ENCODE measurements at regions not wholly inside any gene's neighbourhood (a gene's known extent, or its start where the extent isn't known, plus 50 kb on each side); places are given as distances from the start of the nearest gene placed in this dataset.

DNA sequence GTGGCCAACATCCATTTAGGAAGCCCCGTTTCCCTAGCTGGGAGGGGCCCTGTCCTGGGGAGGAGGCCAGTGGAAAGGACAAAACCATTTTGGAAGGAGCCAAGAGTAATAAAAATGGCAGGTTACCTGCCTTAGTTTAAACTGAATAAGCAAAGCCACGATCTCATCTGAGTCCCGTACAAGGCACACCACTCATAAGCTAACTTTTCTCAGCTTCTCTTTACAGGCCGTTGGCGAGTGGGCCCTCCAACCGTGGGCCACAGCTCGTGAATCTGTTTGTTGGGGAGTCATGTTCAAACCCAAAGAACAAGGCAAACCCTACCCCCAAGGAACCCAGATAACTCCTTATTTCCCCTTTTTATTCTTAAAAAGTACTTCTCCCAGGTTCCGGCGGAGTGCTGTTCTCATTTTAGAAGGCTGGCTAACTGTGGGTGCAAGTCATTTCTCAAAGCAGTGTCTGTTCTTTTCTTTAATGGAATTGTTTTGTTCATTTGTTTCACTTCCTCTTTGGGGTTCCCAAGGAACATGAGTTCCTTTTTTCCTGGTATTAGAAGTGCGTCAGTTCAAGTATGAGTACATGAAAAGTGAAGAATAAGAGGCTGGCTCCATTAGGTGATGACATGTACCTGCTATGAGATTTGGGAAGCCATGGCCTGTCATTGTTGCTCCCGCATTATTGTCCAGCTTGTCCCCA, 89.0 kb downstream of the PSMG1 start:
- intact Hi-C loops (cut with DNase I; ENCODE audit: low total_unique reads) = no loop called here
- H3K36me3 ChIP-seq = no peaks in the 10 kb centered on the region
- H3K4me1 ChIP-seq = no peaks in the 10 kb centered on the region
- no peaks in the 10 kb centered on the region for H3K9me3 ChIP-seq
- H3K27me3 ChIP-seq = no peaks in the 10 kb centered on the region
- no peak for TF ChIP-seq POLR2A (IDR thresholded peaks at IDR 0.05)
- TF ChIP-seq, protein P1, sequence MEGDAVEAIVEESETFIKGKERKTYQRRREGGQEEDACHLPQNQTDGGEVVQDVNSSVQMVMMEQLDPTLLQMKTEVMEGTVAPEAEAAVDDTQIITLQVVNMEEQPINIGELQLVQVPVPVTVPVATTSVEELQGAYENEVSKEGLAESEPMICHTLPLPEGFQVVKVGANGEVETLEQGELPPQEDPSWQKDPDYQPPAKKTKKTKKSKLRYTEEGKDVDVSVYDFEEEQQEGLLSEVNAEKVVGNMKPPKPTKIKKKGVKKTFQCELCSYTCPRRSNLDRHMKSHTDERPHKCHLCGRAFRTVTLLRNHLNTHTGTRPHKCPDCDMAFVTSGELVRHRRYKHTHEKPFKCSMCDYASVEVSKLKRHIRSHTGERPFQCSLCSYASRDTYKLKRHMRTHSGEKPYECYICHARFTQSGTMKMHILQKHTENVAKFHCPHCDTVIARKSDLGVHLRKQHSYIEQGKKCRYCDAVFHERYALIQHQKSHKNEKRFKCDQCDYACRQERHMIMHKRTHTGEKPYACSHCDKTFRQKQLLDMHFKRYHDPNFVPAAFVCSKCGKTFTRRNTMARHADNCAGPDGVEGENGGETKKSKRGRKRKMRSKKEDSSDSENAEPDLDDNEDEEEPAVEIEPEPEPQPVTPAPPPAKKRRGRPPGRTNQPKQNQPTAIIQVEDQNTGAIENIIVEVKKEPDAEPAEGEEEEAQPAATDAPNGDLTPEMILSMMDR (IDR thresholded peaks at IDR 0.05) = no peak
- H3K4me3 ChIP-seq = no peak overlapping the region
- no peak for DNase-seq
- no peak overlapping the region for H3K27ac ChIP-seq

- H3K4me3 ChIP-seq = no peak overlapping the region
- intact Hi-C loops (cut with DNase I; ENCODE audit: low total_unique reads) = no loop called here
- H3K27me3 ChIP-seq = no peaks in the 10 kb centered on the region
- no peaks in the 10 kb centered on the region for H3K4me1 ChIP-seq
- no peak for DNase-seq
- TF ChIP-seq, protein P1 (IDR thresholded peaks at IDR 0.05) = no peak
- no peak for TF ChIP-seq POLR2A (IDR thresholded peaks at IDR 0.05)
- H3K36me3 ChIP-seq = no peaks in the 10 kb centered on the region
- H3K27ac ChIP-seq = no peak overlapping the region
- H3K9me3 ChIP-seq = no peaks in the 10 kb centered on the region
Observed at GRCh38 chr21:39093526-39093925, 89.7 kb downstream of the PSMG1 start.

- intact Hi-C loops (cut with DNase I; ENCODE audit: low total_unique reads) = no loop called here
- peak overlapping the region in 1 of 2 donors; percentile 62 for H3K27ac ChIP-seq
Observed at GRCh38 chr21:39088831-39089380, 94.3 kb downstream of the PSMG1 start.

GRCh38 chr21:39088031-39088370, 95.2 kb downstream of the PSMG1 start:
- Histone ChIP-seq H3K36me3 (no peaks in the 10 kb centered on the region), H3K27ac (peak overlapping the region in 1 of 2 donors; percentile 62), H3K4me1 (no peaks in the 10 kb centered on the region), H3K9me3 (no peaks in the 10 kb centered on the region), H3K4me3 (no peak overlapping the region), H3K27me3 (no peaks in the 10 kb centered on the region)
- intact Hi-C loops (cut with DNase I; ENCODE audit: low total_unique reads) = no loop called here
- TF ChIP-seq, protein P1 (IDR thresholded peaks at IDR 0.05) = no peak
- TF ChIP-seq POLR2A (IDR thresholded peaks at IDR 0.05) = no peak
- DNase-seq = no peak

More at GRCh38 chr21:39088831-39089380, 94.3 kb downstream of the PSMG1 start:
- H3K4me1 ChIP-seq = no peaks in the 10 kb centered on the region
- peak; percentile 39 to 64 for DNase-seq
- TF ChIP-seq, protein P1 (IDR thresholded peaks at IDR 0.05) = no peak
- no peak for TF ChIP-seq POLR2A (IDR thresholded peaks at IDR 0.05)
- H3K4me3 ChIP-seq = no peak overlapping the region
- H3K27me3 ChIP-seq = no peaks in the 10 kb centered on the region
- H3K36me3 ChIP-seq = no peaks in the 10 kb centered on the region
- no peaks in the 10 kb centered on the region for H3K9me3 ChIP-seq

DNA sequence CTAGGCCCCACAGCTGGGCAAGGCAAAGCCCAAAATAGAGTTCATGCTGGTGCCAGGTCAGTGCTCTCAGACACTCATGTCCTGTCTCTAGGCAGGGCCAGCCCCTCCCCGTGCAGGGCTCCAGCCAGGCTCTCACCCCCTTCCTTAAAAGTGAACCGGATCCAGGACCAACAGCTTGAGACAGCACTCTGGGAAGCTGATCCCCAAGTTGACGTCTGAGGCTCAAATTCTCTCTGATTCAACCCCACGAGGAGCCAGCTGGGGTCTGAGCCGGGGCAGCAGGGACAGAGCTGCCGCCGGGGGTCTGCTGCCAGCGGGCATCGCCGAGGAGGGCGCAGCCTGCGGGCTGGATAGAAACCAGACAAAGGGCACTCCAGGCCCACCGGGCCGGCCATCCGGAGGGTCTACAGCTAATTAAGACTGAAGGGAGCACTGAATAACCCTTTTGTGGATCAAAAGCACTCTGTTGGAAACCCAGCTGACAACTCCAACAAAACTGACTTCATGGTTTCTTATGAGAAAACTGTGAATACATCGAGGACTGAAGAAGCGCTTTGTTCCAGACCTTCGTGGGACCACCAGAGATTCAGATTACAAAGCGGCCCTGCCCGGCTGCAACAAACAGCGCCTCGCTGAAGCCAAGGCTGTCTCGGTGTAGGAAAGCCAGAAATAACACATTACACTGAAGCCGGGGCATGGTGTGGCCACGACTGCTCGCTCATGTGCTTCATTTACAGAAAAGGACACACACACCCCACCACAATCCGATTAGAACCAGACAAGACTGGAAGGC, 95.8 kb downstream of the PSMG1 start:
- DNase-seq = no peak
- no peak for TF ChIP-seq POLR2A (IDR thresholded peaks at IDR 0.05)
- TF ChIP-seq, protein P1 (IDR thresholded peaks at IDR 0.05) = no peak
- Histone ChIP-seq H3K4me1 (no peaks in the 10 kb centered on the region), H3K27ac (peak overlapping the region in 1 of 2 donors; percentile 62), H3K4me3 (no peak overlapping the region), H3K27me3 (no peaks in the 10 kb centered on the region), H3K9me3 (no peaks in the 10 kb centered on the region), H3K36me3 (no peaks in the 10 kb centered on the region)
- intact Hi-C loops (cut with DNase I; ENCODE audit: low total_unique reads) = no loop called here
